HG03095 (cell line): ENCODE measurements at regions not wholly inside any gene's neighbourhood (a gene's known extent, or its start where the extent isn't known, plus 50 kb on each side); places are given as distances from the start of the nearest gene placed in this dataset.
"Not testable (repeated sequence)": the region's sequence is repeated elsewhere in the genome, so short reads cannot be mapped to it uniquely, and the experiment has no call there.

Source experiments
- ATAC-seq: cut with Tn5 transposase; IDR thresholded peaks from one replicate; pipeline ENCODE4 v1.9.1; 2021; ENCODE audit warnings: moderate library complexity; ENCODE audit not compliant: unreplicated experiment

DNA sequence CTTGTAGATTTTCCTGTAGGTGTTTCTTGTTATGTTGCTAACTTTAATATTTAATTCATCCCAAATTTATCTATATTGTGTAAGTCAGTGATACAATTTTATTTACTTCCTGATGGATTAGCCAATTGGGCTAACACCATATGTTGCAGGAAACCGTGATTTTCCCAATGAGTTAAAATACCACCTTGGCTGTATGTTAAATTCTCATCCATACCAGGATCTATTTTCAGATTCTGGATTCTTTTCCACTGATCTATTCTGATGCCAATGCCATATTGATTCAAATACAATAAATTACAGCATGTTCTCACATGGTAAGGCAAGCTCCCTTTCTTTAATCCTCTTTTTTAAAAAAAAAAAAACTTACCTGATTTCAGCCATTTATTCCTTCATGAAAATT, 85.8 kb upstream of the DNAJC10 start:
- no peak for ATAC-seq

DNA sequence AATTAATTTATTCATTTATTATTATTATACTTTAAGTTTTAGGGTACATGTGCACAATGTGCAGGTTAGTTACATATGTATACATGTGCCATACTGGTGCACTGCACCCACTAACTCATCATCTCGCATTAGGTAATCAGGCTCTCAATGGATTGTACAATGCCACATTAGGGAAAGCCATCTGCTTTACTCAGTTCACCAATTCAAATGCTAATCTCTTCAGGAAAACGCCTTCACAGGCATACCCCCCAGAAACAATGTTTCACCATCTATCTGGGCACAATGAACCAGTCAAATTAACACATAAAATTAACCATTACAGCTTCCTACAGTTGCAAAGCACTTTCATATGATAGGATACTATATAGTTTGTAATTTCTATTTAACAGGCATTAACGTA, 84.8 kb upstream of the DNAJC10 start:
- ATAC-seq = no peak

DNA sequence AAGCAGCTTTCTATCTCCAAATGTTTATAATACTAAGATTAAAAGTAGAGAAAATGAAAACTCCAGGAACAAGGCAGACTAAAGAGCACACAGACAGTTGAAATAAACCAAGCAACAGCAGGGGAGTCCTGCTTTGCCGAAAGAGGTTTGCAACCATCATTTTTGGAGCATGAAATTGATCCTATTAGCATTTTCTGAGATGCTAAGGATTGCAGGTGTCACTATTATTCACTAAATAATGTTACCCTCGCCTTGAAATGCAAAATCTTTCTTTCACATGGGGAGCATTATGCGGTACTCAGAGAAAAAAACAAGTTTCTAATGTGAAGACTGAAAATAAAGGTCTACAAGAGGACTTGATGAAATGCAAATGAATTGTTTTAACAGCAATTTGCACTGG, 81.7 kb upstream of the DNAJC10 start:
- no peak for ATAC-seq

DNA sequence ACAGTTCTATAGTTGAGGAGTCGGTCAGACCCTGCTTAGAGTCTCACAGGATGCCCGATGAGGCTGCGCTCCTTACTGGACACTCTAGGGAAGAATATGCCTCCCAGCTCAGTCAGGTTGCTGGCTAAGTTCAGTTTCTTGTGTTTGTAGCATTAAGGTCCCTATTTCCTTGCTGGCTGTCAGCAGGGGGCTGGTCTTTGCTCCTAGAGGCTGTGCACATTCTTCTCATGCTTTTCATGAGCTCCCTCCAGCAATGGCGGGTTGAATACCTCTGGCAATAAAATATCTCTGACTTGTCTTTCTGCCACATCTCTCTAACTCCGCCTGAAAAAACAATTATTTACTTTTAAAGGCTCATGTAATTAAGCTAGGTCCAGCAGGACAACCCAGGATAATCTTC, 79.4 kb upstream of the DNAJC10 start:
- no peak for ATAC-seq

GRCh38 chr2:182638667-182639066, 77.4 kb upstream of the DNAJC10 start:
- ATAC-seq = no peak

- ATAC-seq = no peak
These were observed 76.1 kb upstream of the DNAJC10 start for GRCh38 chr2:182639971-182640370.

DNA sequence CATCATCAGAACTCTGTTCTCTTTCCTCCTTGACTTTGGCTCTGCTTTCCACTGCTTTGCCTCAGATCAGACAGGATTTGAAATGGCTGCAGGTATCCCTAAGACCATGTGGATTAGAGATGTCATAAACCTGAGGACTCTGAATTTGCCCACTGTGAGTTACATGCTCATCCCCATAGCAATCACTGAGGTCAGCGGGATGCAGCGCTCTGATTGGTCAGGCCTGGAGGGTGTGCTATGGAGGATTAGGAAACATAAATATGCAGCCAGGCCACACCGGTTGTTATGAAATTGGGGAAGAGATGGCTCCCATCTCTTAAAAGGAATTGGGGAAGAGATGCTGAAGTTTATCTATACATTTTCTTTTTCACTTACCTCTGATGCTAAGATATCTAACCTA, 73.7 kb upstream of the DNAJC10 start:
- ATAC-seq = peak; percentile 100

DNA sequence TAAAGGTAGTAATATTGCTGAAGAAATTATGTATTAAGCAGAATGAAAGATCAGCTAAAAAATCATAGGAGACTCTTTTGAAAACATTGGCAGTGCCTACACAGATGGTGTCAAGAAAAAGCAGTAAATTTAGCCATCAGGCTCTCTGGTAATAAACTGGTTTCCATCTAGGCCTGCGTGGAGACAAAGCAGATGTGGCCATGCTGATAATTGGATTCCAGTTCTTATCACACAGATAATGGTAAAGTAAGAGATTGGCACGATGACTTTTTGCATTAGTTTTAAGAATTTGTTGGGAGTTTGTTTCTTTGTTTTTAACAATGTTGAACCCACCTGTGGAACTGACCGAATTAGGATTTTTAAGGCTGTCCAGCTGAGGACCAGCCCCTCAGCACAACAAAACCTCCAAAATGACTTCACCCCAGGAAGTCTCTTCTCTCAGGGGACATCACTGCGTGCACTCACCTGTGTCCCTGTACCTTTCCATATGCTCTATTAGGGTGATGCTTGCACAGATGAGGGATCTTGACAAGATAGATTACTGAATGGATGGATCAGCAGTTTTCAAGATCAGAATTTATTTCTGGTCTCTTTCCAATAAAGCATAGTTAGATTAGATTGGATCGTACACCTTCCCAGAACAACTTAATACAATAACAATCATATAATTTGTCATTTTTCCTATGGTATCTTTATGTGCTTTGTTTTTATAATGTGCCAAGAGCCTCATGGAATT, 69.1 kb upstream of the DNAJC10 start:
- no peak for ATAC-seq

DNA sequence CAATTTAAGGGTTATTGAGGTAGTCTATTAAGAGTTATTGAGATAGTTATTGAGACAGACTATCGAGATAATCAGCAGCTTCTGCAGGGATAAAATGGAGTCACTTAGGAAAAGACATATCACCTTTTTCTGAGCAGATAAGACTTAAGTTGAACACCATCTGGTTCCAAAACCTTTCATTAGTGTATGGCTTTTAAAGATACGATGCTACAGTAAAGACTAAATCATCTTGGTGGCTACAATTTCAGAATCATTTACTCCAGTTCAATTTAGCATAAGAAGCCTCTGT, 68.6 kb upstream of the DNAJC10 start:
- no peak for ATAC-seq

- no peak for ATAC-seq
These were observed 66.7 kb upstream of the DNAJC10 start for GRCh38 chr2:182649316-182649715.

DNA sequence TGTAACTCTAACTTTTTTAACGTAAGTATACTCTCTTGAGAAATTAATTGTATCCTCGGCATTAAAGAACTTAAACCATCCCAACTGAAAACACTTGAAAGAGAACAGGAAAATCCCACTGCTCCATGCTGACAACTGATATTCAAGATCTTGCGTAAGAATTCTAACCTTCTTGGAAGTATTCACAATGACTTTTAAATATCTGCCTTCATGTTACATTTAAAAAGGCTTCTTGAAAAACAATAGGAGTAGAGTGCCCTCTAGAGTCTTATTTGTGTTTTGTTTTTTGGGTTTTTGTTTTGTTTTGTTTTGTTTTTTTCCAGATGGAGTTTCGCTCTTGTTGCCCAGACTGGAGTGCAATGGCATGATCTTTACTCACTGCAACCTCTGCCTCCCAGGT, 65.4 kb upstream of the DNAJC10 start:
- ATAC-seq = no peak

GRCh38 chr2:182652326-182652725, 63.7 kb upstream of the DNAJC10 start:
- no peak for ATAC-seq

DNA sequence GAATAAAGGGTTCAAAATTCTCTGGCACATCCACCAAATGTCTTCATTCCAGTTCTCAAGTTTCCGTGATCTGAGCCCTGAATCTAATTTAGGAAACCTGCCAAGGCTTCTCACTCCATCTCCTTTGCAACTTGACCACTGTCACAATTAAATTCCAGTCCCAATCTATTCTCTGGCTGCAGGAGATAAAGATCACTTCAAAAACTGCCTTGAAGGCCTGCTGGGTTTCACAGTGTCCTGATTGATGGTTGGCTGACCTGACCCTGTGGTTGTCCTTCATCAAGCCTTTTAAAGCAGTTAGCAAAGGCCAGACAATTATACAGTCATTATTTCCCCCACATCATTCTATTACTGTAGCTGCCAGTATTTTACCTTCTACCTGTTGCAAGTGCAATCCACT, 60.3 kb upstream of the DNAJC10 start:
- ATAC-seq = no peak

DNA sequence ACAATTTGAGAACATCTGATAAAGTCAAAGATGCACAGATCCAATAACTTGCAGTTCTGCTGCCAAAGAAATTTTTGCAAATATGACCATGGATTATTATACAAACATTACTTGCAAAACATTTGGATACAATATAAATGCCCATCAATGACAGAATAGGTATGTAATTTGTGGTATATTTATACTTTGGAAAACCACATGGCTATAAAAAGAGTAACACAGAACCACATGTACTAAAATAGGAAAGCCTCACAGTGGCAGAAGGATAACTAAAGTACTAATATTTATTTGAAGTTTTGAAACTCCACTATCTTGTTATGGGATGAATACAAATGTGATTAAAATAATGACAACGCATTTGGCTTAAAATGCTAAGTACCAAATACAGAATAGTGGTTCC, 51.8 kb upstream of the DNAJC10 start:
- ATAC-seq = no peak

DNA sequence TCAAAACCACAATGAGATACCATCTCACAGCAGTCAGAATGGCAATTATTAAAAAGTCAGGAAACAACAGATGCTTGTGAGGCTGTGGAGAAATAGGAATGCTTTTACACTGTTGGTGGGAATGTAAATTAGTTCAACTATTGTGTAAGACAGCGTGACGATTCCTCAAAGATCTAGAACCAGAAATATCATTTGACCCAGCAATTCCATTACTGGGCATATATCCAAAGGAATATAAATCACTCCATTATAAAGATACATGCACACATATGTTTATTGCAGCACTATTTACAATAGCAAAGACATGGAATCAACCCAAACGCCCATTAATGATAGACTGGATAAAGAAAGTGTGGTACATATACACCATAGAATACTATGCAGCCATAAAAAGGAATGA, 50.6 kb upstream of the DNAJC10 start:
- ATAC-seq = not testable (repeated sequence)
